HG03103 (cell line): ENCODE measurements at regions not wholly inside any gene's neighbourhood (a gene's known extent, or its start where the extent isn't known, plus 50 kb on each side); places are given as distances from the start of the nearest gene placed in this dataset.

Experiments used
- ATAC-seq: cut with Tn5 transposase; IDR thresholded peaks from one replicate; pipeline ENCODE4 v1.9.1; 2021; ENCODE audit warnings: low read depth; ENCODE audit not compliant: unreplicated experiment

DNA sequence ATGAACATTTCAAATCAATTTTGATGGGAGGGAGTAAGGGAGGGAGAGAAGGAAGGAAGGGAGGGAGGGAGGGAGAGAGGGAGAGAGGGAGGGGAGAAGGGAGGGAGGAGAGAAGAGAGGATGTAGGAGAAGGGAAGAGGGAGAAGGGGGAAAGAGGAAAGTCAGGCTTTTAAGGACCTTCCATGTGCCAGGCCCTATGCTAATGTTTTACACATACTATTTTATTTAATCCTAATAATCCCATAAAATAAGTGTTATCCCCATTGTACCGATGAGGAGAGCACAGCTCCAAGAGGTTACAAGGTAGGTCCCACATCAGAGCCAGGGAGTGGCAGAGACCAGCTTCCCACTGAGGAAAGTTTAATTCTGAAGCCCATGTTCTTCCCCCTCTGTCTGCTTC lies 341.9 kb downstream of the RAB28 start:
- no peak for ATAC-seq

DNA sequence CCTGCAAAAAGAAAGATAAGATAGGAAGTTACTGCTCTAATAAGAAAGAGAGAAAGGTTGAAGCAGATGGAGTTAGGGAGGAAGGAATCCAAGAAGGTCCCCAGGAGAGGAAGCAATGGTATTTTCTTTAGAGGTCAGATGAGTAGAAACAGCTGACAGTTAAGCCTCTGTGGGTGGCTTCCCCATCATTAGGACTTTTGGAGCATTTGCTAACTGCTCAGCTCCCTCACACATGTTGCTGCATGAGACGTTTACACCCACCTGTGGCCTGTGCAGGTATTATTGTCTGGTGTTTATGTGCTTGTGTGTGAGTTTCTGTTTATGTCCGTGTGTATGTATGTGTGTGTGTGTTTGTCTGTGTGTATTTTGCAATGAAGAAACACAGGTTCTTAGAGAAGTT lies 346.8 kb downstream of the RAB28 start:
- ATAC-seq = no peak

- ATAC-seq = no peak
These were observed 350.4 kb downstream of the RAB28 start for GRCh38 chr4:13133700-13134099.

- no peak for ATAC-seq
These were observed 353.3 kb downstream of the RAB28 start for GRCh38 chr4:13130848-13131247.

DNA sequence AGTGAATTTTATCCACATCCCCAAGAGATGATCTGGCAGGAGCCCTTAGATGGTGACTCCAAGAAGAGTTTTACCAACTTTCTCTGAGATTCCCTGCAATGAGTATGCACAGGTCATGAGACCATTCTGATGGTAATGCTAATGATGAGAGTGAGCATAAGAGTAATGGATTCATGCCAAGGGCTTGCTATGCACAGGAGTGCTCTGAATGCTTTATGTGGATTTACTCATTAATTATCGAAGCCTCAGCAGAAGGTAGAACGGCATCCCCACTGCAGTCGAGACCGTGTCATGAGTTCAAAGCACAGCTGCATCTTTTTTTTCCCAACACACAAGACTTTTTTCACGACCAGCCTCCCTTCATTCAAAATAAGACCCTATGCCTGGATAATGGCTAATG lies 355.0 kb downstream of the RAB28 start:
- no peak for ATAC-seq

DNA sequence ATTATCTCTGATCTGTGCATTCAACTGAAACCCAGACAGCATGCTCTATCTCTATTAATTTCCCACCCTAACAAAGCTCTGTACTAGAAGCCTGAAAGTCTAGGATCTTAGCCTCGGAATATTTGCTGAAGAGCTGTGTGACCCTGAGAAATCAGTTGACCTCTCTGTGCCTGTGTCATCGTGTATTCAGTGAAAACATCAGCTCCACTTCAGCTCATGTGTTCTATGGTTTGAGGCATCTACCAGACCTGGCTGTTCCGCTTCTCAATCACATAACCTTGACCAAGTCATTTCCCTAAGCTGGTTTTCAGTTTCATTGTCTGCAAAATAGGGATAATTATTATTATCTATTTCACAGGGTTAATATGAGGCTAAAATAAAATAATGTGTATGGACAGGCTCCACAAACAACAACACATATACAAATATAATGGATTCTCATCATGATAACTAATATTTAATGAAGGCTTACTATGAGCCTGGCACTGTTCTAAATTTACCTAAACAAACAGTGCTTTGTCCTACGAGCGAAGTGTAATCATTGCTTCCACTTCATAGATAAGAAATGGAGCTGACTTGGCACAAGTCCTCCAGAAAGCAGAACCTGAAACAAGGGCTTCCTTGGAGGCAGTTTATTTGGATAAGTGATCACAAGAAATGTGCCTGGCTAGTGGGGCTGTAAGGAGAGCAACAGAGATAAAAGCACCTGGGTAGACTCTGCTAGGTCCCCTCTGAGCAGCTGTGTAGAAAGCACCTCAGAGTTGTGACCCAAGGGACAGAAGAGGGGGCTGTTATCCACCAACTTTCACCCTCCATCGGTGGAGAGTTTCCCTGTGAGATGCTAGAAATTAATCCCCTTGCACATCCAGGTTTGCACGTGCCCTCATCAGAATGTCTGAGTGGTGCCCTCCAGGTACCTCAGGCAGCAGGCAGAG lies 356.9 kb downstream of the RAB28 start:
- ATAC-seq = no peak

DNA sequence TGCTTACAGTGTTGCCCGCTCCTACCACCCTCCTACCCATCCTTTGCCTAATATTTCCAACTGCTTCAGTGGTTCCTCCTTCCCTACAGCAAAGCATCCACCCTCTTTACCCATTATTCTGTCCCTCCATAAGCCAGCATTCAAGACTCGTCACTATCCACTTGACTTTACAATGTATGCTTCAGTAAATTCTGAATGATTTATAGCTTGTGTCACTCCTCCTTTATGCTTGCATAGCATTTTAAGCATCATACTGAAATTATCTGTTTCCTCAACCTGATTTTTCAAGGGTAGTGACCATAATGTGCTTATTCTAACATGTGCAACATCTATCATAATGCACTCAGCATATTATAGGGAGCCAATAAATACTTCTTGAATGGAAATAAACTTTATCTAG lies 365.5 kb downstream of the RAB28 start:
- no peak for ATAC-seq

- no peak for ATAC-seq
These were observed 367.0 kb downstream of the RAB28 start for GRCh38 chr4:13117185-13117584.

GRCh38 chr4:13112030-13112429 lies 372.1 kb downstream of the RAB28 start:
- ATAC-seq = no peak

DNA sequence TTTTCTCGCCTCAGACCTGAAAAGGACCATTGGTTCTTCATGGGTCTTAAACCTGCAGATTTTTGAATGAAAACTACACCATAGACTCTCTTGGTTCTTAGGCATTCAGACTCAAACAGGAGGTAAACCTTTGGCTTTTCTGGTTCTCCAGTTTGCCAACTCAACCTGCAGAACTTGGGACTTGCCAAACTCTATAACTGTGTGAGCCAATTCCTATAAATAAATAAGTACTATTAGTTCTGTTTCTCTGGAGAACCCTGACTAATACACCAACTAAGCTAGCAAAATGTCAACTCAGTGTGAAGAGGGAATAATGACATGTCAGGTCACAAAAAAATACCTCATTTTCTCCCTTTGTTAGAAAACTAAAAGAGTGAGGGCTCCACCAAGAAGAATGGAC lies 374.6 kb downstream of the RAB28 start:
- no peak for ATAC-seq

DNA sequence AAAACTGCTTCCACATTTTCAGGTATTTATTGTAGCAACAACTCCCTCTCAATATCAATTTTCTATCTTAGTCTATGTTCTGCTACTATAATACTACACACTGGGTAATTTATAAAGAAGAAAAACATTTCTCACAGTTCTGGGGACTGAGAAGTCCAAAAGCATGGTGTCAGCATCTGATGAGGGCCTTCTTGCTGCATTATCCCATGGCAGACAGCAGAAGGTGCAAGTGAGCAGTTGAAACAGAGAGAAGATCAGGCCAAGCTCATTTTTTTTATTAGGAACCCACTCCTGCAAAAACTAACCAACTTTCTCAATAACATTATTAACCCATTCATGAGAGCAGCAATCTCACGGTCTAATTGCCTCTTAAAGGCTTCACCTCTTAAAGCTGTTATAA lies 376.0 kb downstream of the RAB28 start:
- no peak for ATAC-seq

DNA sequence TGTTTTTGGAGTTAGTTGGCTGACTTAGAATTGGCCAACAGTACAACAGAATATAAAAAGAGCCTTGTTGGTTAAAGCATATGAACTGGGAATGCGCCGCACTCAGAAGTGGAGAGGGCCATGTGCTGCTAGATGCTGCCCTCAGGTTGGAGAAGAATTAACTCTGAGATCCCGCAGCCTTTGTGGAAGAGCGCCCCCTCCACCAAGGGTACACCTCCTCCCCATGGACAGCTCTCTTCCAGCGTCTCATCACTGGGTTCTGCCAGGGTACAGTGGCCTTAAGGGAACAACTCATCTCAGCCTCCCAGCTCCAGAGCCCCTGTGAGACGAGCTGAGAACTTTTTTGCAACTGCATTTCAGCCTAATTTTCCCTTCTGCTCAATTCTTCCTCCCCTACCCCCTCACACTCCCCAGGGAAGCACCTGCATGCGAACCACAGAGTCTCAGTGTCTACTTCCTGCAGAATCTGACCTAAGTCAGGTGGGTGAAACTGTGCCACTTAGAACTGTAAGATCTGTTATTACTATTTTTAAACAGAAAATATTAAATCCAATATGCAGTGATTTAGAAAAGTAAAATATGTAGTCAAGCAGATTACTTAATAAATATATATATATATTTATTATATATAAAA lies 380.6 kb downstream of the RAB28 start:
- ATAC-seq = no peak

GRCh38 chr4:13102092-13102742 lies 381.9 kb downstream of the RAB28 start:
- no peak for ATAC-seq

DNA sequence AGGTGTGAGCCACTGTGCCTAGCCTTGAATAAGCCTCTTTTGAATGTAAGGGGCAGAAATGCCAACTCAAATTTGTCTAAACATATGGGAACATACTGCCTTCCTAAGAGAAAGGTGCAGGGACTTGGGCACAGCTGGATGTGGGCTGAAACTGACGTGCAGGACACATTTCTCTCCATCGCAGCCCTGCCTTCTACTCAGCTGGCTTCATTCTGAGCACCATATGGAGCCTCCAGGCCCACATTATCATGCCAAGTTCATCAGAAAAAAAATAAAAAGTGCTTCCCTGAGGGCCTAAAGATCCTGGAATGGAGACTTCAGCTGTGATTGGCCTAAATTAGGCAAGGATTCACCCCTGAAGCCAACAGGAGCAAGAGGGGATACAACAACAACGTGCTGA lies 386.2 kb downstream of the RAB28 start:
- ATAC-seq = no peak

GRCh38 chr4:13095722-13096121 lies 388.4 kb downstream of the RAB28 start:
- ATAC-seq = no peak

DNA sequence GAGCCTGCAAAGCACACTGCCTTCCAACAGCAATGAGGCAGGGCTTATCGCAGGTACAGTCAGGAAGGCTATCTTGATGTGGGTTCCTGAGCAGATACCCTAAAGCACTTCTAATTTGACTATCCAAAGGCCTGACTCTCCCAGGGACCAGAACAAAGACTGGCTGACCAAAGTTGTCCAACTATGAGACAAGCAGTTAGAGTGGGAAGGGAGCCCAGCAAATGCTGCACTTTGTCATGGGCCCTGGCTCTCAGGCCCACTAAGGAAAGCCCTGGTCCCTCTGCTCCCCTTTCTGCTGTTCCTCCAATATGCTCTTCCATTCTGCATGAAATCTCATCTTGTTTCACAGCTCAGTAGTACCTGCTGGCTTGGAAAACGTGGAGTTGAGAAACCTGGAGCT lies 391.0 kb downstream of the RAB28 start:
- no peak for ATAC-seq

DNA sequence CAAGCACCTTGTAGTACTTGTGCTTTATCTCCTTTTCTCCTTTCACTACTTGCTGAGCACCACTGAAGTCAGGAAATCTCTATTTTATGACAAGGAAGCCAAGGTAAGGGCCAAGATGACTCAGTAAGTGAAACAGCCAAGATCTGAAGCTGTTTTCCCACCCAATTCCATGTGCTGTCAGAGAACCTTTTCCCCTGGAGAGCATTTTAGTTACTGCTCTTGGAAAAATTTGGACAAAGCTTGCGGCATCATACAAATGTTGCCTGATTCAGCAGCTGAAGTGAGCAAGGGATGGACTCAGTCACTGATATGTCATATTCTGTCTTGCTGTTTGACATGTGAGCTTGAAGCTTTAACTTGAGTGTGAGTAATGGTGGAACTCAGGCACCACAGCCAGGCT lies 391.4 kb downstream of the RAB28 start:
- ATAC-seq = no peak

GRCh38 chr4:13089659-13089998 lies 394.5 kb downstream of the RAB28 start:
- no peak for ATAC-seq

- no peak for ATAC-seq
These were observed 395.1 kb downstream of the RAB28 start for GRCh38 chr4:13088726-13089658.

- ATAC-seq = no peak
These were observed 397.1 kb downstream of the RAB28 start for GRCh38 chr4:13087041-13087440.

GRCh38 chr4:13084210-13084609 lies 399.9 kb downstream of the RAB28 start:
- no peak for ATAC-seq
